ENCODE measurements at regions not wholly inside any gene's neighbourhood (a gene's known extent, or its start where the extent isn't known, plus 50 kb on each side); places are given as distances from the start of the nearest gene placed in this dataset.

- Histone ChIP-seq H3K4me3 (no peak overlapping the region), H3K4me1 (no peaks in the 10 kb centered on the region), H3K36me3 (no peaks in the 10 kb centered on the region), H3K27ac (no peak overlapping the region), H3K27me3 (no peaks in the 10 kb centered on the region), H3K9me3 (no peaks in the 10 kb centered on the region)
- DNase-seq, result no peak
- TF ChIP-seq EP300 (IDR thresholded peaks at IDR 0.05) (no peak), POLR2A (IDR thresholded peaks at IDR 0.05) (no peak), POLR2AphosphoS5 (IDR thresholded peaks at IDR 0.05) (no peak)
- TF ChIP-seq, protein P1, sequence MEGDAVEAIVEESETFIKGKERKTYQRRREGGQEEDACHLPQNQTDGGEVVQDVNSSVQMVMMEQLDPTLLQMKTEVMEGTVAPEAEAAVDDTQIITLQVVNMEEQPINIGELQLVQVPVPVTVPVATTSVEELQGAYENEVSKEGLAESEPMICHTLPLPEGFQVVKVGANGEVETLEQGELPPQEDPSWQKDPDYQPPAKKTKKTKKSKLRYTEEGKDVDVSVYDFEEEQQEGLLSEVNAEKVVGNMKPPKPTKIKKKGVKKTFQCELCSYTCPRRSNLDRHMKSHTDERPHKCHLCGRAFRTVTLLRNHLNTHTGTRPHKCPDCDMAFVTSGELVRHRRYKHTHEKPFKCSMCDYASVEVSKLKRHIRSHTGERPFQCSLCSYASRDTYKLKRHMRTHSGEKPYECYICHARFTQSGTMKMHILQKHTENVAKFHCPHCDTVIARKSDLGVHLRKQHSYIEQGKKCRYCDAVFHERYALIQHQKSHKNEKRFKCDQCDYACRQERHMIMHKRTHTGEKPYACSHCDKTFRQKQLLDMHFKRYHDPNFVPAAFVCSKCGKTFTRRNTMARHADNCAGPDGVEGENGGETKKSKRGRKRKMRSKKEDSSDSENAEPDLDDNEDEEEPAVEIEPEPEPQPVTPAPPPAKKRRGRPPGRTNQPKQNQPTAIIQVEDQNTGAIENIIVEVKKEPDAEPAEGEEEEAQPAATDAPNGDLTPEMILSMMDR (IDR thresholded peaks at IDR 0.05), result no peak
- 15 to 30% methylated on average over 1 of the region's 1 CpG for WGBS, 2 donors
- intact Hi-C loops (cut with DNase I), result no loop called here
These were observed 246.9 kb downstream of the PAPSS1 start for GRCh38 chr4:107473126-107473525.

- TF ChIP-seq POLR2A (IDR thresholded peaks at IDR 0.05), result no peak
- TF ChIP-seq, protein P1 (IDR thresholded peaks at IDR 0.05), result no peak
- no peak for TF ChIP-seq EP300 (IDR thresholded peaks at IDR 0.05)
- TF ChIP-seq POLR2AphosphoS5 (IDR thresholded peaks at IDR 0.05), result no peak
- Histone ChIP-seq H3K4me1 (no peaks in the 10 kb centered on the region), H3K36me3 (no peaks in the 10 kb centered on the region), H3K27me3 (no peaks in the 10 kb centered on the region), H3K4me3 (no peak overlapping the region), H3K9me3 (no peaks in the 10 kb centered on the region), H3K27ac (no peak overlapping the region)
- DNase-seq, result no peak
- intact Hi-C loops (cut with DNase I), result no loop called here
- 58 to 72% methylated on average over 1 of the region's 1 CpG for WGBS, 2 donors
These were observed 247.6 kb downstream of the PAPSS1 start for GRCh38 chr4:107472265-107472948.

GRCh38 chr4:107470173-107470572, 249.9 kb downstream of the PAPSS1 start:
- Histone ChIP-seq H3K4me1 (no peaks in the 10 kb centered on the region), H3K27ac (no peak overlapping the region), H3K4me3 (no peak overlapping the region), H3K9me3 (no peaks in the 10 kb centered on the region), H3K27me3 (no peaks in the 10 kb centered on the region), H3K36me3 (no peaks in the 10 kb centered on the region)
- TF ChIP-seq EP300 (IDR thresholded peaks at IDR 0.05) (no peak), POLR2A (IDR thresholded peaks at IDR 0.05) (no peak), POLR2AphosphoS5 (IDR thresholded peaks at IDR 0.05) (no peak)
- TF ChIP-seq, protein P1 (IDR thresholded peaks at IDR 0.05), result no peak
- no peak for DNase-seq
- intact Hi-C loops (cut with DNase I), result no loop called here
- WGBS, 2 donors, result 89 to 94% methylated on average over 3 of the region's 3 CpGs

- no peaks in the 10 kb centered on the region for H3K4me1 ChIP-seq
- WGBS, 2 donors, result 72 to 76% methylated on average over 3 of the region's 3 CpGs
- H3K4me3 ChIP-seq, result no peak overlapping the region
- TF ChIP-seq POLR2A (IDR thresholded peaks at IDR 0.05) (no peak), EP300 (IDR thresholded peaks at IDR 0.05) (no peak)
- TF ChIP-seq, protein P1 (IDR thresholded peaks at IDR 0.05), result no peak
- no peak overlapping the region for H3K27ac ChIP-seq
- H3K36me3 ChIP-seq, result no peaks in the 10 kb centered on the region
- intact Hi-C loops (cut with DNase I), result no loop called here
- no peaks in the 10 kb centered on the region for H3K9me3 ChIP-seq
- no peak for DNase-seq
- no peaks in the 10 kb centered on the region for H3K27me3 ChIP-seq
These were observed 251.2 kb downstream of the PAPSS1 start for GRCh38 chr4:107468812-107469211.

DNA sequence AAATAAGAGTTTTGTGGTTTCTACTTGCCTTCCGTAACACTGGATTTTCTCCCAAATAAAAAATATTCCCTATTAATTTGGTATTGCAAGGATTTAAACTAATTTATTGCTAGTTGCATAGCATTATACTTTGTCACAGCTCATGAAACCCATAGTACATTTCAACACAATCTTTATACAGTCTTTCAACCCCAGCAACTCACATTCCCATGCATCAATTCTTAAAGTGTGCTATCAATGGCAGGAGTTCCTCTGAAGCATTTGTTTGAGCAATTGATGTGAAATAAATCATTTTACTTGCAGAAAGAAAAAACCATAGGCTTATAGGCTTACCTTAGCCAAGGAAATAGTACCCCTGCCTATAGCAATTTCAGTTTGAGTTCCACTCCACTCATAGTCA, 251.9 kb downstream of the PAPSS1 start:
- no peaks in the 10 kb centered on the region for H3K9me3 ChIP-seq
- H3K36me3 ChIP-seq, result no peaks in the 10 kb centered on the region
- H3K27me3 ChIP-seq, result no peaks in the 10 kb centered on the region
- DNase-seq, result no peak
- intact Hi-C loops (cut with DNase I), result no loop called here
- H3K27ac ChIP-seq, result no peak overlapping the region
- TF ChIP-seq, protein P1 (IDR thresholded peaks at IDR 0.05), result no peak
- TF ChIP-seq EP300 (IDR thresholded peaks at IDR 0.05) (no peak), POLR2AphosphoS5 (IDR thresholded peaks at IDR 0.05) (no peak)
- H3K4me1 ChIP-seq, result no peaks in the 10 kb centered on the region
- H3K4me3 ChIP-seq, result no peak overlapping the region
- WGBS, 2 donors, result 95 to 97% methylated on average over 1 of the region's 1 CpG
